HEK293 (cell line): ENCODE measurements at regions not wholly inside any gene's neighbourhood (a gene's known extent, or its start where the extent isn't known, plus 50 kb on each side); places are given as distances from the start of the nearest gene placed in this dataset.

Experiments
- MYNN ChIP-seq: fragments of 450-650 bp; formaldehyde crosslinking; IDR thresholded peaks from 2 replicates; pipeline ENCODE4 v1.5.1; 2016; ENCODE audit warnings: missing biosample characterization, missing genetic modification characterization, borderline replicate concordance
- ZBTB1 ChIP-seq: fragments of 450-650 bp; formaldehyde crosslinking; IDR thresholded peaks from 2 replicates; pipeline ENCODE4 v1.5.1; 2016; ENCODE audit warnings: missing biosample characterization, missing genetic modification characterization
- ZBTB49 ChIP-seq: fragments of 450-650 bp; formaldehyde crosslinking; IDR thresholded peaks from 2 replicates; pipeline ENCODE4 v1.5.1; 2016; ENCODE audit warnings: missing biosample characterization, missing genetic modification characterization, low read depth
- ZNF140 ChIP-seq: fragments of 450-650 bp; formaldehyde crosslinking; IDR thresholded peaks from 2 replicates; pipeline ENCODE4 v1.5.1; 2016; ENCODE audit warnings: missing biosample characterization, missing genetic modification characterization
- ZNF391 ChIP-seq: fragments of 450-650 bp; formaldehyde crosslinking; IDR thresholded peaks from 2 replicates; pipeline ENCODE4 v1.5.1; 2016; ENCODE audit warnings: low read depth, missing biosample characterization, missing genetic modification characterization, borderline replicate concordance
- TF ChIP-seq, protein P1 (sequence below): fragments of 450-650 bp; formaldehyde crosslinking; IDR thresholded peaks from 2 replicates; pipeline ENCODE4 v1.5.1; 2016; ENCODE audit warnings: missing biosample characterization, missing genetic modification characterization
- TF ChIP-seq, protein P2 (sequence below): fragments of 450-650 bp; formaldehyde crosslinking; IDR thresholded peaks from 2 replicates; pipeline ENCODE4 v1.5.1; 2016; ENCODE audit warnings: missing biosample characterization, missing genetic modification characterization, borderline replicate concordance
- TF ChIP-seq, protein P3 (sequence below): fragments of 450-650 bp; formaldehyde crosslinking; conservative IDR thresholded peaks from 2 replicates; pipeline ENCODE4 v1.5.1; 2016; ENCODE audit warnings: low read depth, missing biosample characterization, missing genetic modification characterization

DNA sequence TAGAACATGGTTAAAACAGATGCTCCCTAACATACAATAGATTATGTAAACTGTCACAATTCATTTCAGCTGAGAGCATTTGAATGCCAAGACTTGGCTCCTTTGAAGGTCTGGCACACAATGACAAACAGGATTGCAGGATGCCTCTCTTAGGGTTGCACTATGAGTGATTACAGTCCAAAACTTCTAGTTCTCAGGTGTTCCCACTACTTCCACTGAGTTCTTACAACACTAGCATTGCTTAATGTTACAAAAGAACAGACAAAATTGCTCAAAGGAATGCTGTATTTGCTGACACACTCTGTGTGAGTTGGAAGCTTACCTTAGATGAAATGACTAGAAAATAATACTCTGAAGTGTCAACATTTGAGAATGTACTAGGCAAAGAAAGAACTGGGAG, 2413.8 kb upstream of the RAG2 start:
- TF ChIP-seq, protein P1, sequence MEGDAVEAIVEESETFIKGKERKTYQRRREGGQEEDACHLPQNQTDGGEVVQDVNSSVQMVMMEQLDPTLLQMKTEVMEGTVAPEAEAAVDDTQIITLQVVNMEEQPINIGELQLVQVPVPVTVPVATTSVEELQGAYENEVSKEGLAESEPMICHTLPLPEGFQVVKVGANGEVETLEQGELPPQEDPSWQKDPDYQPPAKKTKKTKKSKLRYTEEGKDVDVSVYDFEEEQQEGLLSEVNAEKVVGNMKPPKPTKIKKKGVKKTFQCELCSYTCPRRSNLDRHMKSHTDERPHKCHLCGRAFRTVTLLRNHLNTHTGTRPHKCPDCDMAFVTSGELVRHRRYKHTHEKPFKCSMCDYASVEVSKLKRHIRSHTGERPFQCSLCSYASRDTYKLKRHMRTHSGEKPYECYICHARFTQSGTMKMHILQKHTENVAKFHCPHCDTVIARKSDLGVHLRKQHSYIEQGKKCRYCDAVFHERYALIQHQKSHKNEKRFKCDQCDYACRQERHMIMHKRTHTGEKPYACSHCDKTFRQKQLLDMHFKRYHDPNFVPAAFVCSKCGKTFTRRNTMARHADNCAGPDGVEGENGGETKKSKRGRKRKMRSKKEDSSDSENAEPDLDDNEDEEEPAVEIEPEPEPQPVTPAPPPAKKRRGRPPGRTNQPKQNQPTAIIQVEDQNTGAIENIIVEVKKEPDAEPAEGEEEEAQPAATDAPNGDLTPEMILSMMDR = no peak
- no peak for TF ChIP-seq ZBTB49
- TF ChIP-seq ZNF391 (tag by site-specific recombination) = no peak
- TF ChIP-seq, protein P2, sequence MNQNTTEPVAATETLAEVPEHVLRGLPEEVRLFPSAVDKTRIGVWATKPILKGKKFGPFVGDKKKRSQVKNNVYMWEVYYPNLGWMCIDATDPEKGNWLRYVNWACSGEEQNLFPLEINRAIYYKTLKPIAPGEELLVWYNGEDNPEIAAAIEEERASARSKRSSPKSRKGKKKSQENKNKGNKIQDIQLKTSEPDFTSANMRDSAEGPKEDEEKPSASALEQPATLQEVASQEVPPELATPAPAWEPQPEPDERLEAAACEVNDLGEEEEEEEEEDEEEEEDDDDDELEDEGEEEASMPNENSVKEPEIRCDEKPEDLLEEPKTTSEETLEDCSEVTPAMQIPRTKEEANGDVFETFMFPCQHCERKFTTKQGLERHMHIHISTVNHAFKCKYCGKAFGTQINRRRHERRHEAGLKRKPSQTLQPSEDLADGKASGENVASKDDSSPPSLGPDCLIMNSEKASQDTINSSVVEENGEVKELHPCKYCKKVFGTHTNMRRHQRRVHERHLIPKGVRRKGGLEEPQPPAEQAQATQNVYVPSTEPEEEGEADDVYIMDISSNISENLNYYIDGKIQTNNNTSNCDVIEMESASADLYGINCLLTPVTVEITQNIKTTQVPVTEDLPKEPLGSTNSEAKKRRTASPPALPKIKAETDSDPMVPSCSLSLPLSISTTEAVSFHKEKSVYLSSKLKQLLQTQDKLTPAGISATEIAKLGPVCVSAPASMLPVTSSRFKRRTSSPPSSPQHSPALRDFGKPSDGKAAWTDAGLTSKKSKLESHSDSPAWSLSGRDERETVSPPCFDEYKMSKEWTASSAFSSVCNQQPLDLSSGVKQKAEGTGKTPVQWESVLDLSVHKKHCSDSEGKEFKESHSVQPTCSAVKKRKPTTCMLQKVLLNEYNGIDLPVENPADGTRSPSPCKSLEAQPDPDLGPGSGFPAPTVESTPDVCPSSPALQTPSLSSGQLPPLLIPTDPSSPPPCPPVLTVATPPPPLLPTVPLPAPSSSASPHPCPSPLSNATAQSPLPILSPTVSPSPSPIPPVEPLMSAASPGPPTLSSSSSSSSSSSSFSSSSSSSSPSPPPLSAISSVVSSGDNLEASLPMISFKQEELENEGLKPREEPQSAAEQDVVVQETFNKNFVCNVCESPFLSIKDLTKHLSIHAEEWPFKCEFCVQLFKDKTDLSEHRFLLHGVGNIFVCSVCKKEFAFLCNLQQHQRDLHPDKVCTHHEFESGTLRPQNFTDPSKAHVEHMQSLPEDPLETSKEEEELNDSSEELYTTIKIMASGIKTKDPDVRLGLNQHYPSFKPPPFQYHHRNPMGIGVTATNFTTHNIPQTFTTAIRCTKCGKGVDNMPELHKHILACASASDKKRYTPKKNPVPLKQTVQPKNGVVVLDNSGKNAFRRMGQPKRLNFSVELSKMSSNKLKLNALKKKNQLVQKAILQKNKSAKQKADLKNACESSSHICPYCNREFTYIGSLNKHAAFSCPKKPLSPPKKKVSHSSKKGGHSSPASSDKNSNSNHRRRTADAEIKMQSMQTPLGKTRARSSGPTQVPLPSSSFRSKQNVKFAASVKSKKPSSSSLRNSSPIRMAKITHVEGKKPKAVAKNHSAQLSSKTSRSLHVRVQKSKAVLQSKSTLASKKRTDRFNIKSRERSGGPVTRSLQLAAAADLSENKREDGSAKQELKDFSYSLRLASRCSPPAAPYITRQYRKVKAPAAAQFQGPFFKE (tag by site-specific recombination) = no peak
- TF ChIP-seq, protein P3, sequence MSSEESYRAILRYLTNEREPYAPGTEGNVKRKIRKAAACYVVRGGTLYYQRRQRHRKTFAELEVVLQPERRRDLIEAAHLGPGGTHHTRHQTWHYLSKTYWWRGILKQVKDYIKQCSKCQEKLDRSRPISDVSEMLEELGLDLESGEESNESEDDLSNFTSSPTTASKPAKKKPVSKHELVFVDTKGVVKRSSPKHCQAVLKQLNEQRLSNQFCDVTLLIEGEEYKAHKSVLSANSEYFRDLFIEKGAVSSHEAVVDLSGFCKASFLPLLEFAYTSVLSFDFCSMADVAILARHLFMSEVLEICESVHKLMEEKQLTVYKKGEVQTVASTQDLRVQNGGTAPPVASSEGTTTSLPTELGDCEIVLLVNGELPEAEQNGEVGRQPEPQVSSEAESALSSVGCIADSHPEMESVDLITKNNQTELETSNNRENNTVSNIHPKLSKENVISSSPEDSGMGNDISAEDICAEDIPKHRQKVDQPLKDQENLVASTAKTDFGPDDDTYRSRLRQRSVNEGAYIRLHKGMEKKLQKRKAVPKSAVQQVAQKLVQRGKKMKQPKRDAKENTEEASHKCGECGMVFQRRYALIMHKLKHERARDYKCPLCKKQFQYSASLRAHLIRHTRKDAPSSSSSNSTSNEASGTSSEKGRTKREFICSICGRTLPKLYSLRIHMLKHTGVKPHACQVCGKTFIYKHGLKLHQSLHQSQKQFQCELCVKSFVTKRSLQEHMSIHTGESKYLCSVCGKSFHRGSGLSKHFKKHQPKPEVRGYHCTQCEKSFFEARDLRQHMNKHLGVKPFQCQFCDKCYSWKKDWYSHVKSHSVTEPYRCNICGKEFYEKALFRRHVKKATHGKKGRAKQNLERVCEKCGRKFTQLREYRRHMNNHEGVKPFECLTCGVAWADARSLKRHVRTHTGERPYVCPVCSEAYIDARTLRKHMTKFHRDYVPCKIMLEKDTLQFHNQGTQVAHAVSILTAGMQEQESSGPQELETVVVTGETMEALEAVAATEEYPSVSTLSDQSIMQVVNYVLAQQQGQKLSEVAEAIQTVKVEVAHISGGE (tag by site-specific recombination) = no peak
- no peak for TF ChIP-seq ZNF140 (tag by site-specific recombination)
- no peak for TF ChIP-seq ZBTB1 (tag by site-specific recombination)
- TF ChIP-seq MYNN (tag by site-specific recombination) = no peak
